ENCODE measurements at regions not wholly inside any gene's neighbourhood (a gene's known extent, or its start where the extent isn't known, plus 50 kb on each side); places are given as distances from the start of the nearest gene placed in this dataset.

GRCh38 chr17:5943982-5944381 lies 126.2 kb upstream of the WSCD1 start:
- peaks cover 6% of the 10 kb centered on the region for H3K36me3 Mint-ChIP-seq (ENCODE audit: low read depth, unreplicated experiment)
- H3K4me1 Mint-ChIP-seq (ENCODE audit: unreplicated experiment): peaks cover 29% of the 10 kb centered on the region
- H3K27ac Mint-ChIP-seq (ENCODE audit: unreplicated experiment): no peak overlapping the region
- H3K27me3 Mint-ChIP-seq (ENCODE audit: unreplicated experiment): peaks cover 3% of the 10 kb centered on the region
- H3K9me3 Mint-ChIP-seq (ENCODE audit: unreplicated experiment): peaks cover 6% of the 10 kb centered on the region
- DNase-seq (ENCODE audit: low spot score): no peak
- no peak overlapping the region for H3K4me3 Mint-ChIP-seq (ENCODE audit: unreplicated experiment)
- no peak for TF ChIP-seq CTCF (IDR thresholded peaks at IDR 0.05; ENCODE audit: unreplicated experiment)

- Mint-ChIP-seq H3K4me3 (ENCODE audit: unreplicated experiment) (no peak overlapping the region), H3K4me1 (ENCODE audit: unreplicated experiment) (peaks cover 22% of the 10 kb centered on the region), H3K27me3 (ENCODE audit: unreplicated experiment) (peaks cover 3% of the 10 kb centered on the region), H3K27ac (ENCODE audit: unreplicated experiment) (no peak overlapping the region), H3K9me3 (ENCODE audit: unreplicated experiment) (peaks cover 6% of the 10 kb centered on the region), H3K36me3 (ENCODE audit: low read depth, unreplicated experiment) (peaks cover 6% of the 10 kb centered on the region)
- no peak for DNase-seq (ENCODE audit: low spot score)
- TF ChIP-seq CTCF (IDR thresholded peaks at IDR 0.05; ENCODE audit: unreplicated experiment): no peak
Measured at GRCh38 chr17:5947701-5948180, 122.4 kb upstream of the WSCD1 start.

GRCh38 chr17:5948811-5949210 lies 121.4 kb upstream of the WSCD1 start:
- TF ChIP-seq CTCF (IDR thresholded peaks at IDR 0.05; ENCODE audit: unreplicated experiment): no peak
- Mint-ChIP-seq H3K4me3 (ENCODE audit: unreplicated experiment) (no peak overlapping the region), H3K27me3 (ENCODE audit: unreplicated experiment) (peaks cover 2% of the 10 kb centered on the region), H3K9me3 (ENCODE audit: unreplicated experiment) (peaks cover 6% of the 10 kb centered on the region), H3K4me1 (ENCODE audit: unreplicated experiment) (peaks cover 12% of the 10 kb centered on the region), H3K27ac (ENCODE audit: unreplicated experiment) (no peak overlapping the region), H3K36me3 (ENCODE audit: low read depth, unreplicated experiment) (peaks cover 6% of the 10 kb centered on the region)
- DNase-seq (ENCODE audit: low spot score): no peak

GRCh38 chr17:5950878-5951277 lies 119.3 kb upstream of the WSCD1 start:
- TF ChIP-seq CTCF (IDR thresholded peaks at IDR 0.05; ENCODE audit: unreplicated experiment): no peak
- H3K27ac Mint-ChIP-seq (ENCODE audit: unreplicated experiment): no peak overlapping the region
- DNase-seq (ENCODE audit: low spot score): no peak
- H3K27me3 Mint-ChIP-seq (ENCODE audit: unreplicated experiment): peaks cover 2% of the 10 kb centered on the region
- peaks cover 11% of the 10 kb centered on the region for H3K36me3 Mint-ChIP-seq (ENCODE audit: low read depth, unreplicated experiment)
- no peak overlapping the region for H3K4me3 Mint-ChIP-seq (ENCODE audit: unreplicated experiment)
- peaks cover 6% of the 10 kb centered on the region for H3K9me3 Mint-ChIP-seq (ENCODE audit: unreplicated experiment)
- H3K4me1 Mint-ChIP-seq (ENCODE audit: unreplicated experiment): peaks cover 7% of the 10 kb centered on the region

- no peak for DNase-seq (ENCODE audit: low spot score)
- no peaks in the 10 kb centered on the region for H3K9me3 Mint-ChIP-seq (ENCODE audit: unreplicated experiment)
- TF ChIP-seq CTCF (IDR thresholded peaks at IDR 0.05; ENCODE audit: unreplicated experiment): no peak
- H3K27ac Mint-ChIP-seq (ENCODE audit: unreplicated experiment): no peak overlapping the region
- peaks cover 9% of the 10 kb centered on the region for H3K36me3 Mint-ChIP-seq (ENCODE audit: low read depth, unreplicated experiment)
- peaks cover 2% of the 10 kb centered on the region for H3K27me3 Mint-ChIP-seq (ENCODE audit: unreplicated experiment)
- H3K4me3 Mint-ChIP-seq (ENCODE audit: unreplicated experiment): no peak overlapping the region
- H3K4me1 Mint-ChIP-seq (ENCODE audit: unreplicated experiment): peaks cover 7% of the 10 kb centered on the region
Measured at GRCh38 chr17:5951912-5952311, 118.3 kb upstream of the WSCD1 start.

All from endothelial cell (in vitro differentiated cells).